B cell (primary cell): ENCODE measurements at regions not wholly inside any gene's neighbourhood (a gene's known extent, or its start where the extent isn't known, plus 50 kb on each side); places are given as distances from the start of the nearest gene placed in this dataset.

Source experiments
- ATAC-seq: fragments of 200-7000 bp; cut with Tn5 transposase; one replicate; pipeline ENCODE4 v1.10.0; 2021; ENCODE audit warnings: low read depth, mild to moderate bottlenecking, moderate number of reproducible peaks, moderate library complexity
- CTCF ChIA-PET: fragments of 350-600 bp; sonication (Branson Sonifier 250); formaldehyde crosslinking; loops from one replicate; lab custom pipeline; 2021; ENCODE audit warnings: antibody characterized with exemption, inconsistent platforms; lab: Charles Lee
- POLR2A ChIA-PET: fragments of 350-600 bp; sonication (Branson Sonifier 250); formaldehyde crosslinking; loops from one replicate; lab custom pipeline; 2021; ENCODE audit warnings: antibody characterized with exemption; lab: Charles Lee
- DNase-seq: peaks from one replicate; pipeline ENCODE4 v3.0.0; 2013
- H2AFZ ChIP-seq: 2 replicates; pipeline ENCODE4 v1.6.1; 2012; ENCODE audit warnings: mild to moderate bottlenecking, low read depth, low read length; ENCODE audit not compliant: insufficient read depth, poor library complexity, severe bottlenecking
- H3K27ac ChIP-seq, 2 donors: 1 replicate in 1 of 2; 2 replicates in 1 of 2; pipeline ENCODE4 v1.5.1; 2012 to 2013; ENCODE audit warnings: low read length in 2 of 2, mild to moderate bottlenecking in 2 of 2, moderate library complexity in 1 of 2
- H3K27me3 ChIP-seq, 4 experiments: fragments of 200-600 bp in 1 of 4; sonication (generic) in 1 of 4; replicated peaks in 1 of 4; 1 replicate in 2 of 4; 2 replicates in 2 of 4; pipeline versions ENCODE4 v1.6.1 to v1.7.0; 2013 to 2016; ENCODE audit warnings: low read length in 3 of 4, mild to moderate bottlenecking in 2 of 4, mixed read lengths in 1 of 4, moderate library complexity in 1 of 4; ENCODE audit not compliant: insufficient read depth in 4 of 4, control insufficient read depth in 3 of 4; ENCODE audit errors: control extremely low read depth in 1 of 4
- H3K36me3 ChIP-seq, 2 experiments: replicated peaks in 1 of 2; 1 replicate in 1 of 2; 2 replicates in 1 of 2; pipeline versions ENCODE4 v1.6.1 to v1.7.1; 2013; ENCODE audit warnings: low read length in 1 of 2; ENCODE audit not compliant: insufficient read depth in 2 of 2, control insufficient read depth in 1 of 2; ENCODE audit errors: control extremely low read depth in 1 of 2, extremely low read depth in 1 of 2
- H3K4me1 ChIP-seq, 2 donors: fragments of 200-600 bp in 1 of 2; sonication (generic) in 1 of 2; 1 replicate in 1 of 2; 2 replicates in 1 of 2; pipeline versions ENCODE4 v1.5.1 to v1.6.1; 2013 to 2017; ENCODE audit warnings: low read length in 2 of 2; ENCODE audit not compliant: control insufficient read depth in 2 of 2, insufficient read depth in 2 of 2
- H3K4me2 ChIP-seq: replicated peaks from 2 replicates; pipeline ENCODE3; 2012; ENCODE audit warnings: mild to moderate bottlenecking, low read depth, low read length; ENCODE audit not compliant: poor library complexity, severe bottlenecking
- H3K4me3 ChIP-seq, 5 experiments: fragments of 200-600 bp in 1 of 5; sonication (generic) in 1 of 5; 1 replicate in 3 of 5; 2 replicates in 2 of 5; pipeline versions ENCODE4 v1.5.1 to v1.7.0; 2011 to 2016; ENCODE audit warnings: low read length in 4 of 5, mild to moderate bottlenecking in 4 of 5, low read depth in 2 of 5, control low read depth in 1 of 5, moderate library complexity in 1 of 5; ENCODE audit not compliant: insufficient read depth in 1 of 5; ENCODE audit errors: control extremely low read depth in 1 of 5, extremely low read depth in 1 of 5
- H3K79me2 ChIP-seq: fragments of 200-600 bp; sonication (generic); one replicate; pipeline ENCODE4 v1.6.0; 2016; ENCODE audit warnings: low read length; ENCODE audit not compliant: control insufficient read depth, insufficient read depth
- H3K9ac ChIP-seq: fragments of 200-600 bp; sonication (generic); 2 replicates; pipeline ENCODE4 v1.6.1; 2017; ENCODE audit warnings: mild to moderate bottlenecking, low read length, moderate library complexity
- H3K9me3 ChIP-seq, 3 donors: one replicate each; pipeline versions ENCODE4 v1.6.1 to v1.7.1; 2013; ENCODE audit warnings: low read length in 2 of 3; ENCODE audit not compliant: control insufficient read depth in 2 of 3, insufficient read depth in 1 of 3; ENCODE audit errors: control extremely low read depth in 1 of 3
- H4K20me1 ChIP-seq: 2 replicates; pipeline ENCODE4 v1.6.0; 2012; ENCODE audit warnings: mild to moderate bottlenecking, low read length; ENCODE audit not compliant: insufficient read depth, control insufficient read depth, poor library complexity, severe bottlenecking
- H3K27ac Mint-ChIP-seq: one replicate; pipeline ENCODE4 v1.8.0; 2021; ENCODE audit warnings: mixed read lengths
- H3K27me3 Mint-ChIP-seq: one replicate; pipeline ENCODE4 v1.8.0; 2021; ENCODE audit warnings: mixed read lengths
- H3K4me1 Mint-ChIP-seq: one replicate; pipeline ENCODE4 v1.8.0; 2021; ENCODE audit warnings: mixed read lengths
- H3K4me3 Mint-ChIP-seq: one replicate; pipeline ENCODE4 v1.8.0; 2021; ENCODE audit warnings: mixed read lengths
- H3K9me3 Mint-ChIP-seq: one replicate; pipeline ENCODE4 v1.8.0; 2022; ENCODE audit warnings: mixed read lengths; ENCODE audit not compliant: insufficient read depth
- EZH2 ChIP-seq: IDR thresholded peaks from 2 replicates; pipeline ENCODE4 v1.6.1; 2012; ENCODE audit warnings: borderline replicate concordance, low read depth, mild to moderate bottlenecking, moderate library complexity, low read length; ENCODE audit not compliant: insufficient read depth, poor library complexity, severe bottlenecking
- WGBS: methylation state at CpG from one replicate; pipeline ENCODE4 v1.1.5; 2013; ENCODE audit warnings: missing lambda C conversion rate; ENCODE audit not compliant: insufficient coverage; 5-methylcytosine and 5-hydroxymethylcytosine counted together
- intact Hi-C: fragments of 100-400 bp; cut with micrococcal nuclease; formaldehyde crosslinking; loops from one replicate; pipeline ENCODE4 v1.10.0; 2022
- TF ChIP-seq, protein P1 (sequence below): fragments of 200-600 bp; IDR thresholded peaks from one replicate; pipeline ENCODE4 v1.8.0; 2022; ENCODE audit warnings: antibody characterized with exemption, mild to moderate bottlenecking

DNA sequence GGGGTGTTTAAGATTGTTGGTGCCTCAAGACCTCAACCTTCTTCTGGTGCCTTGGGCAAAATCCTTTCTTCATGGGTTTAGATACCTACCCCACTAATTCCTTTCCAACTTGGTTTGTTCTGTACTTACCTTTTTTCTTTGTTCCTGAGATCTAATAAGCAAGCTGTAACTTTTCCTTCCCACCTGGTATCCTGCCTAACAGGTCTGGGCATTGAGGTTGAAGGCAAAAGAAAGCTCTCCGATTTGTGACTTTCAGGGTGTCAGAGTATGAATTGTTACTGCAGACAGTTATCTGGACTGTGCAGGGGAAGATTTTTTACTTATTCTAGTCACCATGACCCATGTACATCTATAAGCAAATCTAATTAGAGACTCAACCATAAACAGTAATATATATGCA, 162.6 kb upstream of the DMRT1 start:
- H3K4me3 Mint-ChIP-seq = no peak overlapping the region
- peaks cover 15% of the 10 kb centered on the region for H3K4me1 Mint-ChIP-seq
- no peak overlapping the region for H3K4me3 ChIP-seq
- intact Hi-C loops = no loop called here
- no peaks in the 10 kb centered on the region for H3K9me3 Mint-ChIP-seq
- TF ChIP-seq, protein P1, sequence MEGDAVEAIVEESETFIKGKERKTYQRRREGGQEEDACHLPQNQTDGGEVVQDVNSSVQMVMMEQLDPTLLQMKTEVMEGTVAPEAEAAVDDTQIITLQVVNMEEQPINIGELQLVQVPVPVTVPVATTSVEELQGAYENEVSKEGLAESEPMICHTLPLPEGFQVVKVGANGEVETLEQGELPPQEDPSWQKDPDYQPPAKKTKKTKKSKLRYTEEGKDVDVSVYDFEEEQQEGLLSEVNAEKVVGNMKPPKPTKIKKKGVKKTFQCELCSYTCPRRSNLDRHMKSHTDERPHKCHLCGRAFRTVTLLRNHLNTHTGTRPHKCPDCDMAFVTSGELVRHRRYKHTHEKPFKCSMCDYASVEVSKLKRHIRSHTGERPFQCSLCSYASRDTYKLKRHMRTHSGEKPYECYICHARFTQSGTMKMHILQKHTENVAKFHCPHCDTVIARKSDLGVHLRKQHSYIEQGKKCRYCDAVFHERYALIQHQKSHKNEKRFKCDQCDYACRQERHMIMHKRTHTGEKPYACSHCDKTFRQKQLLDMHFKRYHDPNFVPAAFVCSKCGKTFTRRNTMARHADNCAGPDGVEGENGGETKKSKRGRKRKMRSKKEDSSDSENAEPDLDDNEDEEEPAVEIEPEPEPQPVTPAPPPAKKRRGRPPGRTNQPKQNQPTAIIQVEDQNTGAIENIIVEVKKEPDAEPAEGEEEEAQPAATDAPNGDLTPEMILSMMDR = no peak
- no peak for TF ChIP-seq EZH2
- H2AFZ ChIP-seq = no peak overlapping the region
- H3K27ac Mint-ChIP-seq = no peak overlapping the region
- H3K4me2 ChIP-seq = no peak overlapping the region
- no peaks in the 10 kb centered on the region for H3K36me3 ChIP-seq
- no peaks in the 10 kb centered on the region for H3K9me3 ChIP-seq
- no peaks in the 10 kb centered on the region for H3K79me2 ChIP-seq
- DNase-seq = no peak
- H3K27ac ChIP-seq = no peak overlapping the region
- ChIA-PET CTCF (no interaction called here), POLR2A (no interaction called here)
- no CpG with 5 or more reads among the region's 1 CpG for WGBS
- no peaks in the 10 kb centered on the region for H4K20me1 ChIP-seq
- no peaks in the 10 kb centered on the region for H3K27me3 Mint-ChIP-seq
- no peak overlapping the region for H3K9ac ChIP-seq
- no peaks in the 10 kb centered on the region for H3K27me3 ChIP-seq
- no peak for ATAC-seq
- H3K4me1 ChIP-seq = peaks cover 8% of the 10 kb centered on the region in 2 donors

DNA sequence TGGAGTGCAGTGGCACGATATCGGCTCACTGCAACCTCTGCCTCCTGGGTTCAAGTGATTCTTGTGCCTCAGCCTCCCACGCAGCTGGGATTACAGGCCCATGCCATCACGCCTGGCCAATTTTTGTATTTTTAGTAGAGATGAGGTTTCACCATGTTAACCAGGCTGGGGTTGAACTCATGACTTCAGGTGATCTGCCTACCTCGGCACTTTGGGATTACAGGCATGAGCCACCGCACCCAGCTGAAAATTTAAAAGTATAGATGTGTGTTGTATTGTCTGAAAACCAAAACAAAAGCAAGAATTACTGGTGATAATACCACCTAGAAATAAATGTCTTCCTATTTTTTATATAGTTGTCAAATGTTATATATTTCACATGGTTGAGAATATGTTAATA, 162.0 kb upstream of the DMRT1 start:
- H3K4me1 Mint-ChIP-seq = peaks cover 15% of the 10 kb centered on the region
- POLR2A ChIA-PET = no interaction called here

More for the DNA sequence above, 162.0 kb upstream of the DMRT1 start:
- no peaks in the 10 kb centered on the region for H3K27me3 ChIP-seq
- no peak for TF ChIP-seq EZH2
- TF ChIP-seq, protein P1 = no peak
- Mint-ChIP-seq H3K27me3 (no peaks in the 10 kb centered on the region), H3K27ac (no peak overlapping the region), H3K9me3 (no peaks in the 10 kb centered on the region), H3K4me3 (no peak overlapping the region)
- 97% methylated on average over 3 of the region's 6 CpGs for WGBS
- H4K20me1 ChIP-seq = no peaks in the 10 kb centered on the region
- CTCF ChIA-PET = no interaction called here
- H3K27ac ChIP-seq = no peak overlapping the region
- H2AFZ ChIP-seq = no peak overlapping the region
- H3K79me2 ChIP-seq = no peaks in the 10 kb centered on the region
- no peak overlapping the region for H3K9ac ChIP-seq
- H3K9me3 ChIP-seq = no peaks in the 10 kb centered on the region
- H3K4me1 ChIP-seq = peaks cover 8% of the 10 kb centered on the region in 2 donors
- no peak for ATAC-seq
- H3K4me3 ChIP-seq = no peak overlapping the region
- no peaks in the 10 kb centered on the region for H3K36me3 ChIP-seq
- intact Hi-C loops = no loop called here
- DNase-seq = no peak
- H3K4me2 ChIP-seq = no peak overlapping the region
